ENCODE measurements at regions not wholly inside any gene's neighbourhood (a gene's known extent, or its start where the extent isn't known, plus 50 kb on each side); places are given as distances from the start of the nearest gene placed in this dataset.

- no peak for TF ChIP-seq CTCF (IDR thresholded peaks at IDR 0.05; ENCODE audit: borderline replicate concordance, extremely low read depth, low read length, poor library complexity, severe bottlenecking)
- no peak for TF ChIP-seq EZH2 (IDR thresholded peaks at IDR 0.05; ENCODE audit: borderline replicate concordance, low read depth, low read length, severe bottlenecking)
Measured at GRCh38 chr4:156188596-156188995, 234.9 kb upstream of the CTSO start.
